NCI-H1092 treated with DMSO at 0.1 percent for 48 hours (cell line): ENCODE measurements at regions not wholly inside any gene's neighbourhood (a gene's known extent, or its start where the extent isn't known, plus 50 kb on each side); places are given as distances from the start of the nearest gene placed in this dataset.
"Not testable (repeated sequence)": the region's sequence is repeated elsewhere in the genome, so short reads cannot be mapped to it uniquely, and the experiment has no call there.

ENCODE experiments used
- DNase-seq: peaks from one replicate; lab custom pipeline; 2025; lab: John Stamatoyannopoulos, UW

GRCh38 chr3:140752499-140752898, 74.6 kb downstream of the TRIM42 start:
- DNase-seq, result no peak

- no peak for DNase-seq
Observed at GRCh38 chr3:140753865-140754754, 76.2 kb downstream of the TRIM42 start.

GRCh38 chr3:140754936-140755335, 77.1 kb downstream of the TRIM42 start:
- no peak for DNase-seq

- no peak for DNase-seq
Observed at GRCh38 chr3:140756240-140757016, 78.6 kb downstream of the TRIM42 start.

- DNase-seq, result no peak
Observed at GRCh38 chr3:140758791-140759444, 81.1 kb downstream of the TRIM42 start.

DNA sequence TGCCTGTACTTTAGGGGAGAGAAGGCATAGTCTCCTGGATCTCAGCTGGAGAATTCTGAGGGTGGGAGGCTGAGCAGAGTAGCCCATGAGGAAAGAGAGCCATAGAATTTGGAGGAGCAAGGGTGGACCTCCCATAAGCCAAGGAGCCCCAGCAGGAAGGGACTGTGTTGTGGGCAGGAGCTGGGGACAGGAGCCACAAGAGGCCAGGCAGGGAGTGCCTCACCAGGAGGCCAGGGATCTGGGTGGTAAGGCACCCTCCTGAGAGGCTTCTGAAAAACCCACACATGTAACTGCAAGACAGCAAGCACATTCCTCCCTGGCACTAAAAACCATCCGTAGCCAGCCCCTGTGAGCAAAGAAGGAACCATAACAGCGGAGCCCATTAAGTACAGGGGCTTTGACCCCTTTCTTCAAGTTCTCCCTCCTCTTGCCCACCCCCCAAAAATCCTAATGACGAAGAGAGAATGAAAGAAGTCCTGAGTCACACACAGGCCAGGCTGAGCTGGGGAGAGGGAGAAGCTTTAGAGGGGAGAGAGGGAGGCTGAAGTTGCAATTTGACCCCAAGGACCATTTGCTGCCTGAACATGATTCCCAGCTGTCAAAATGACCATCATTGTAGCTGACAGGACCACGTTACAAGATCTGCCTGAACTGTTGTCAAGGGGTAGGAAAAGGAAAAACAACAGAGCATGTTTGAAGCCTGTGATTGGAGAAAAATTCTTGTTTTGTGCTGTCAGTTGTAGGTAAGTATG, 82.6 kb downstream of the TRIM42 start:
- DNase-seq, result no peak

- no peak for DNase-seq
Observed at GRCh38 chr3:140761076-140761639, 83.3 kb downstream of the TRIM42 start.

- no peak for DNase-seq
Observed at GRCh38 chr3:140762746-140763145, 84.9 kb downstream of the TRIM42 start.

- no peak for DNase-seq
Observed at GRCh38 chr3:140763532-140763931, 85.7 kb downstream of the TRIM42 start.

GRCh38 chr3:140765246-140765645, 87.4 kb downstream of the TRIM42 start:
- no peak for DNase-seq

GRCh38 chr3:140766465-140766864, 88.6 kb downstream of the TRIM42 start:
- no peak for DNase-seq

DNA sequence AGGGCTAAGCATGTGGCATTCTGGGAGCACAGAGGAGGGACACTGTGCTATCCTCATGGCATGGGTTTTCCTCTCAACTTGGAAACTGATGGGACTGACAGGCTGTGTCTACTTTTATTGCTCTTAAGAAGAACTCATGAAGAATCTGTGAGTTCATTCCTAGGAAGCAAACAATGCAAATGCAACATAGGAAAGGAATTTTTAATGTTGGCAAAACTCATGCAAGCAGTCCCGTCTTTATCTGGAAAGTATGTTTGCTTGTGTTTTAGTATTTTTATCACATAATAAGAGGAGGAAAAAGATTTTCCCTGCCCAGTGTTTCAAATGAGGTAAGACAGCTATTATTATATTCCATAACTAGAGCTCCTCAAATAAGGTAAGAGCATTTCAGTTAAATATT, 89.7 kb downstream of the TRIM42 start:
- DNase-seq, result no peak

DNA sequence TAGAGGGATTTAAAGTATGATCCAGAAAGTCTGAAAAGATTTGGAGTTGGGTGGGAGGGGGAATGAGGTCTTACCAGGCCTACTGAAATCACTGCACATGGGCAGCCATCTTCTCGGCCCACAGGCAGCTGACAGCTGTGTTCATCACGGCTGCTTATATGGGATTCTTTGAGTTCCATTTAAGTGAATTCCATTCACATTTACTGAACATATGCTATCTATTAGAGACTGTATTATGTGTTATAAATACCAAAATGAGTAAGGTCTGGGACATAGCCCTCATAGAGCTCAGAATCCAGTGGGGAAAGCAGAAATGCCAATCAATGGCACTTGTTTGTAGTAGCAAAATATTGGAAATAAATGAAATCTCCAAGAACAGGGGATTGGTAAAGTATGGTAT, 91.1 kb downstream of the TRIM42 start:
- no peak for DNase-seq

DNA sequence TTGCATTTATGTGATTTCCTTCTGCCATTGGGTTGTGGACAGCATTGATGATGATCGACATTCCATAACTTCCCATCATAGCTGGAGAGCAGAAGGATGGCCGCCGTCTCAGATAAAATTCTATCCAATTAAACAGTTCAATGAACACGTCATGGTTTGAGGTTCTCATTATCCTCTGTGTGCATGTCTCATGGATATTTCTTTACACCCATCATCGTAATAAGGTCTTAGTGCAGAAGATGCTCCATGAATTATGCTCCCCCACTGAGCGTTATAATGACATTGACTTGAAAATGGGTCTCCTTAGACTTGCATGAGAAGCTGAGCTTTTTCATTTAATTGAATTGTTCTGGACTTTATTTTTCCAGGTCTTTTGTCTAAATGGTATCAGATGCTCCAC, 92.1 kb downstream of the TRIM42 start:
- no peak for DNase-seq

- no peak for DNase-seq
Observed at GRCh38 chr3:140770977-140771667, 93.3 kb downstream of the TRIM42 start.

DNA sequence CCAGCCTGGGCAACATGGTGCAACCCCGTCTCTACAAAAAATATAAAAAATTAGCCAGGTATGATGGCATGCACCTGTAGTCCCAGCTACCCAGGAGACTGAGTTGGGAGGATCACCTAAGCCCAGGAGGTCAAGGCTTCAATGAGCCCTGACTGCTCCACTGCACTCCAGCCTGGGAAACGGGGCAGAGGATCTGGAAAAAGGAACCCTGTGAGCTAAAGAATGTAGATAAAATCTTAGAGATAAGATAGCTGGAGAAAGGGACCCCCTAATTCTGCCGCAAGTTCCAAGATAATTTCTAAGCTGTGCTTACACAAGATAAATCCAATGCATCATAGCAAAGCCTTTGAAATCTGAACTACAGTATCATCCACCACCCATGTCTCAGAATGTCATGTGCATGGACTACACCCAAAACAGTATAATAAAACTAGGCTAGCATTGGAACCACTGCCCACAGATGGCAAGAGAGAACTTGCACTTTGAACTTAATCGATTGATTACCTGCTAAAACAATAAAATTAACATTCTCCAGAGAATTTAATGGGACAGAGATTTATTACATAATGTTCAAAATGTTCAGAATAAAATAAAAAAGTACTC, 99.9 kb downstream of the TRIM42 start:
- no peak for DNase-seq

GRCh38 chr3:140791368-140791767, 113.5 kb downstream of the TRIM42 start:
- no peak for DNase-seq

GRCh38 chr3:140794507-140794906, 116.6 kb downstream of the TRIM42 start:
- DNase-seq, result no peak

- not testable (repeated sequence) for DNase-seq
Observed at GRCh38 chr3:140802898-140803297, 125.0 kb downstream of the TRIM42 start.

DNA sequence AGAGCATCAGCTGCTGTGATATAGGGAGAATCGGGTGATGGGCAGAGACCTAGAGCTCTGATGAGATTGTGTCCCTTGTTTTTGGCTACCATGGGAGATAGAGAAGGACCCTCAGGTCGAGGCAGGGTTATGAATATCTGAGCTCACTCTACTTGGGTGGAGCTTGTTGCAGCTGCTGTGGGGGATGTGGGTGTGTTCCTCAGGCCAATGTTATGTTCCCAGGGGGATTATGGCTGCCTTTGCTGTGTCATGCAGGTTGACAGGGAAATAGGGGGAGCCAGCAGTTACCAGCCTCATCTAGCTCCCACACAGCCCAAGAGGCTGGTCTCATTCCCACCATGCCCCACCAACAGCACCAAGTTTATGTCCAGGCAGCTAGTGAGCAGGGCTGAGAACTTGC, 131.5 kb downstream of the TRIM42 start:
- no peak for DNase-seq
